HL-60 (cell line): ENCODE measurements at regions not wholly inside any gene's neighbourhood (a gene's known extent, or its start where the extent isn't known, plus 50 kb on each side); places are given as distances from the start of the nearest gene placed in this dataset.

Source experiments
- CTCF ChIP-seq: IDR thresholded peaks from one replicate; pipeline ENCODE4 v1.5.1; 2011; ENCODE audit warnings: low read length, control low read depth, inconsistent platforms; ENCODE audit not compliant: insufficient read depth
- POLR2AphosphoS5 ChIP-seq: IDR thresholded peaks from 2 replicates; pipeline ENCODE4 v1.6.1; 2012; ENCODE audit warnings: low read depth
- REST ChIP-seq: IDR thresholded peaks from 2 replicates; pipeline ENCODE4 v1.6.1; 2012; ENCODE audit warnings: low read depth; ENCODE audit not compliant: insufficient replicate concordance

GRCh38 chr16:61370564-61370963, 665.7 kb downstream of the CDH8 start:
- no peak for TF ChIP-seq CTCF
- no peak for TF ChIP-seq POLR2AphosphoS5
- TF ChIP-seq REST = no peak
